Chondrocyte (in vitro differentiated cells): ENCODE measurements at regions not wholly inside any gene's neighbourhood (a gene's known extent, or its start where the extent isn't known, plus 50 kb on each side); places are given as distances from the start of the nearest gene placed in this dataset.

Experiments
- DNase-seq: peaks from one replicate; pipeline ENCODE4 v3.0.0; 2021; ENCODE audit warnings: mixed read lengths, low spot score
- H3K27ac Mint-ChIP-seq: one replicate; pipeline ENCODE4 v1.8.0; 2021; ENCODE audit warnings: mild to moderate bottlenecking, moderate library complexity, mixed read lengths; ENCODE audit not compliant: unreplicated experiment
- H3K27me3 Mint-ChIP-seq: 2 replicates; pipeline ENCODE4 v1.8.0; 2021; ENCODE audit warnings: low read depth, mixed read lengths
- H3K36me3 Mint-ChIP-seq: 2 replicates; pipeline ENCODE4 v1.8.0; 2021; ENCODE audit warnings: low read depth, mixed read lengths
- H3K4me1 Mint-ChIP-seq: 2 replicates; pipeline ENCODE4 v1.8.0; 2021; ENCODE audit warnings: low read depth, mild to moderate bottlenecking, mixed read lengths
- H3K4me3 Mint-ChIP-seq: one replicate; pipeline ENCODE4 v1.8.0; 2021; ENCODE audit warnings: mild to moderate bottlenecking, moderate library complexity, mixed read lengths; ENCODE audit not compliant: unreplicated experiment
- H3K9me3 Mint-ChIP-seq: 2 replicates; pipeline ENCODE4 v1.8.0; 2021; ENCODE audit warnings: low read depth, mixed read lengths
- TF ChIP-seq, protein P1 (sequence below): fragments of 200-600 bp; sonication (generic); IDR thresholded peaks from 2 replicates; pipeline ENCODE4 v1.5.0; 2021; ENCODE audit warnings: antibody characterized with exemption, mild to moderate bottlenecking, moderate library complexity

DNA sequence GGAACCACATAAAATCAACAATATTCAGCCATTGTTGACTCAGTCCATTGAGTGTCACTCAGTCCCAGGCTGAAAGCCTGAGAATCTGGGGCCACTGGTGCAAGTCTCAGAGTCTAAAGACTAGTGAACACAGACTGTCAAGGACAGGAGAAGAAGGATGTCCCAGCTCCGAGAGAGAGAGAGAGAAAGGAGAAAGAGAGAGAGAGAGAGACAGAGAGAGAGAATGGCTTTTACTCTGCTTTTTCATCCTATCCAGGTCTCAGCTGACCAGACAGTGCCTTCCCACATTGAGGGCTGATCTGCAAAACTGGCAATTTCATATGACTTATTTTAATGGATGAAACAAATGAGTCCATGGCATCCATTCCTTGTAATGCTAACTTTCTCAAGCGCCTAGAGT, 984.1 kb downstream of the UQCRFS1 start:
- H3K4me1 Mint-ChIP-seq, result no peaks in the 10 kb centered on the region
- H3K36me3 Mint-ChIP-seq, result no peaks in the 10 kb centered on the region
- no peak for DNase-seq

DNA sequence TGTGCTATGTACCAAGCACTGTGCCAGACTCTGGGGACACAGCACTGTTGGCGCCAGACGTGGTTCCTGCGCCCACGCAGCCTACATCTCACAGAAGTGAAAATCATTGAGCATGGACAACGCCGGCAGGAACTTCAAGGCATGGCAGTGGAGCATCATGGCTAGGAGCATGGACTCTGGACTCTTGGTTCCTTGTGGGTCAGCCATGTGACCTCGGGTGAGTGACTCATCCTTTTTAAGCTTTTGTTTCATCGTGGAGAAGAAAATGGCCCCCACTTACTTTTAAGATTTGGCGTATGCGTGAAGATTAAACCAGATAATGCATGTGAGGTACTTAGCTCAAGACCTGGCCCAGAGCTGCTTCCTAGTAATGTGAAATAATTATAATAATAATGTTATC, 988.5 kb downstream of the UQCRFS1 start:
- peaks cover 4% of the 10 kb centered on the region for H3K27me3 Mint-ChIP-seq
- no peak for DNase-seq
- peaks cover 2% of the 10 kb centered on the region for H3K9me3 Mint-ChIP-seq
- H3K27ac Mint-ChIP-seq, result no peak overlapping the region
- no peaks in the 10 kb centered on the region for H3K4me1 Mint-ChIP-seq
- H3K4me3 Mint-ChIP-seq, result no peak overlapping the region
- TF ChIP-seq, protein P1, sequence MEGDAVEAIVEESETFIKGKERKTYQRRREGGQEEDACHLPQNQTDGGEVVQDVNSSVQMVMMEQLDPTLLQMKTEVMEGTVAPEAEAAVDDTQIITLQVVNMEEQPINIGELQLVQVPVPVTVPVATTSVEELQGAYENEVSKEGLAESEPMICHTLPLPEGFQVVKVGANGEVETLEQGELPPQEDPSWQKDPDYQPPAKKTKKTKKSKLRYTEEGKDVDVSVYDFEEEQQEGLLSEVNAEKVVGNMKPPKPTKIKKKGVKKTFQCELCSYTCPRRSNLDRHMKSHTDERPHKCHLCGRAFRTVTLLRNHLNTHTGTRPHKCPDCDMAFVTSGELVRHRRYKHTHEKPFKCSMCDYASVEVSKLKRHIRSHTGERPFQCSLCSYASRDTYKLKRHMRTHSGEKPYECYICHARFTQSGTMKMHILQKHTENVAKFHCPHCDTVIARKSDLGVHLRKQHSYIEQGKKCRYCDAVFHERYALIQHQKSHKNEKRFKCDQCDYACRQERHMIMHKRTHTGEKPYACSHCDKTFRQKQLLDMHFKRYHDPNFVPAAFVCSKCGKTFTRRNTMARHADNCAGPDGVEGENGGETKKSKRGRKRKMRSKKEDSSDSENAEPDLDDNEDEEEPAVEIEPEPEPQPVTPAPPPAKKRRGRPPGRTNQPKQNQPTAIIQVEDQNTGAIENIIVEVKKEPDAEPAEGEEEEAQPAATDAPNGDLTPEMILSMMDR, result no peak
- H3K36me3 Mint-ChIP-seq, result no peaks in the 10 kb centered on the region

More for the DNA sequence above, 984.1 kb downstream of the UQCRFS1 start:
- H3K4me3 Mint-ChIP-seq, result no peak overlapping the region
- H3K27ac Mint-ChIP-seq, result peak overlapping the region; percentile 63
- H3K27me3 Mint-ChIP-seq, result peaks cover 2% of the 10 kb centered on the region
- peaks cover 2% of the 10 kb centered on the region for H3K9me3 Mint-ChIP-seq
- TF ChIP-seq, protein P1, result no peak

DNA sequence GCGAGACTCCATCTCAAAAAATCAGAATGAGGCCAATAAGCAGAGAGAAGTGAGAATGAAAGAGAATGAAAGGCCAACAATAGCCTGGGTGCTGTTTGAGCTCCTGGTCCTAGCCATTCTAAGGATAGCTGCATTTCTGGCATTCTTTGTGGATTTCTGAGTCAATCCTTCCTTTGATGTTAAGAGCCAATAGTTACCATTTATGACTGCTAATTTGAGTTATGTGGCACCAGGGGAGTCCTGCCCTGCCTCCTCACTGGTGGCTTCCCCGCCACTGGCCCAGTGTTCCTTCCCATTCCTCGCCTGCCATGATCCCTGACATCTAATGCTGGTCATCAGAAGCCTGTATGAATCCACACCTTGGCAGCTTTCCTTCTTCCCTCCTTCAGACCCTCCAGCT, 991.2 kb downstream of the UQCRFS1 start:
- no peak for DNase-seq
- TF ChIP-seq, protein P1, result no peak
- Mint-ChIP-seq H3K27me3 (peaks cover 4% of the 10 kb centered on the region), H3K4me1 (no peaks in the 10 kb centered on the region), H3K27ac (no peak overlapping the region), H3K9me3 (peaks cover 2% of the 10 kb centered on the region), H3K4me3 (no peak overlapping the region), H3K36me3 (no peaks in the 10 kb centered on the region)

DNA sequence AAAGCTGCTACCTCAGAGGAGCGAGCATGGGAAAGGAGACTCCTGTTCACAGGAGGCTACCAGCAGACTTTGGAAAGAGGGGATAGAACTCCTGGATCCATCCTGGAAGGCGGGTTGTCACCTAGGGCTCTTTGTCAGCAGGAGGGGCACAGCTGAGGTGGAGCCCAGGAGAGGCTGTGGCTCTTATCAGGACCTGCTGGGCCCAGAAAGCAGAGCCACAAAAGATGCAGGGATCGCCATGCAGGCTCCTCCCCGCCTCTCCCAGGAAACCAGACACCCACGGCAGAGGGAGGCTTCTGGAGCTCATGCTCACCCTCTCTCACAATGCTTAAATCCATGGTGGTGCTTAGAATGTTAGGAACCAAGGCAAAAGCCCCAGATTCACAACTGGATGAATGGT, 994.2 kb downstream of the UQCRFS1 start:
- Mint-ChIP-seq H3K4me3 (no peak overlapping the region), H3K36me3 (no peaks in the 10 kb centered on the region), H3K4me1 (no peaks in the 10 kb centered on the region), H3K9me3 (no peaks in the 10 kb centered on the region), H3K27ac (no peak overlapping the region), H3K27me3 (peaks cover 4% of the 10 kb centered on the region)
- DNase-seq, result no peak
- TF ChIP-seq, protein P1, result no peak

DNA sequence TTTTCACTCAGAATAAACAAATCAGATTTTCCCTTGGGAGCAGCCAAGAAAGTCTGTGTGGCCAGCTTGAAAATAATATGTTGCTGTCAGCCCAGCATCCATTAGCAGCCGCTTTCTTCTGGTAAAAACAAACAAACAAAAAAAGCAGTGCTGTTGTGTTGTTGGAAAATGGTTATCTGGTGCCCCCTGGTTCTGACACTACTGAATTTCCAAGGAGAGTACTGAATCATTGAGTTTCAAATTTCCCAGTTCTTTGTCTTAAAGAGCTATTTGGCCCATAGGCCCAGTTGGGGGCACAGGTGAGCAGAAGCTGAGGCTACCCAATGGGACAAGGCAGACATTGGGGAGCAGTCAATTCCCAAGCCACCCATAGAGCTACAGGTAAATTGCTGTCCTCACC, 995.9 kb downstream of the UQCRFS1 start:
- H3K9me3 Mint-ChIP-seq, result no peaks in the 10 kb centered on the region
- H3K4me3 Mint-ChIP-seq, result no peak overlapping the region
- no peak overlapping the region for H3K27ac Mint-ChIP-seq
- no peaks in the 10 kb centered on the region for H3K4me1 Mint-ChIP-seq
- H3K36me3 Mint-ChIP-seq, result no peaks in the 10 kb centered on the region
- TF ChIP-seq, protein P1, result peak; percentile 48
- H3K27me3 Mint-ChIP-seq, result peaks cover 1% of the 10 kb centered on the region
- no peak for DNase-seq
